ENCODE measurements at regions not wholly inside any gene's neighbourhood (a gene's known extent, or its start where the extent isn't known, plus 50 kb on each side); places are given as distances from the start of the nearest gene placed in this dataset.
A peak's percentile ranks its signal among the peaks of the same experiment; 100 is the strongest.
"Not testable (repeated sequence)": the region's sequence is repeated elsewhere in the genome, so short reads cannot be mapped to it uniquely, and the experiment has no call there.

- Mint-ChIP-seq H3K27ac (no peak overlapping the region), H3K4me1 (peaks cover 5% of the 10 kb centered on the region), H3K9me3 (peaks cover 0 to 5% of the 10 kb centered on the region in 2 donors), H3K27me3 (no peaks in the 10 kb centered on the region), H3K4me3 (no peak overlapping the region)
- DNase-seq: no peak
- no peak for ATAC-seq
Observed at GRCh38 chr6:166851911-166852310, 104.4 kb downstream of the RNASET2 start.

GRCh38 chr6:166851426-166851825, 104.9 kb downstream of the RNASET2 start:
- no peaks in the 10 kb centered on the region for H3K27me3 Mint-ChIP-seq
- peaks cover 0 to 10% of the 10 kb centered on the region in 2 donors for H3K9me3 Mint-ChIP-seq
- peaks cover 5% of the 10 kb centered on the region for H3K4me1 Mint-ChIP-seq
- no peak overlapping the region for H3K27ac Mint-ChIP-seq
- DNase-seq (no peak), ATAC-seq (no peak)
- no peak overlapping the region for H3K4me3 Mint-ChIP-seq

- no peak for DNase-seq
- H3K4me1 Mint-ChIP-seq: peaks cover 5% of the 10 kb centered on the region
- no peak overlapping the region for H3K27ac Mint-ChIP-seq
Observed at GRCh38 chr6:166850677-166851076, 105.7 kb downstream of the RNASET2 start.

GRCh38 chr6:166849749-166850183, 106.6 kb downstream of the RNASET2 start:
- peaks cover 0 to 21% of the 10 kb centered on the region in 2 donors for H3K9me3 Mint-ChIP-seq
- ATAC-seq: no peak
- H3K4me3 Mint-ChIP-seq: no peak overlapping the region
- DNase-seq: no peak
- peaks cover 5% of the 10 kb centered on the region for H3K4me1 Mint-ChIP-seq
- no peak overlapping the region for H3K27ac Mint-ChIP-seq
- no peaks in the 10 kb centered on the region for H3K27me3 Mint-ChIP-seq

More at GRCh38 chr6:166850677-166851076, 105.7 kb downstream of the RNASET2 start:
- no peaks in the 10 kb centered on the region for H3K27me3 Mint-ChIP-seq
- H3K4me3 Mint-ChIP-seq: no peak overlapping the region
- no peak for ATAC-seq
- H3K9me3 Mint-ChIP-seq: peaks cover 0 to 16% of the 10 kb centered on the region in 2 donors

GRCh38 chr6:166848979-166849748, 107.2 kb downstream of the RNASET2 start:
- ATAC-seq: no peak
- peaks cover 5% of the 10 kb centered on the region for H3K4me1 Mint-ChIP-seq
- H3K27ac Mint-ChIP-seq: no peak overlapping the region
- no peaks in the 10 kb centered on the region for H3K27me3 Mint-ChIP-seq
- peaks cover 0 to 21% of the 10 kb centered on the region in 2 donors for H3K9me3 Mint-ChIP-seq
- no peak overlapping the region for H3K4me3 Mint-ChIP-seq
- DNase-seq: no peak

GRCh38 chr6:166846446-166847142, 109.8 kb downstream of the RNASET2 start:
- DNase-seq, H3K4me3 Mint-ChIP-seq, ATAC-seq, H3K27ac Mint-ChIP-seq, H3K4me1 Mint-ChIP-seq, H3K27me3 Mint-ChIP-seq: not testable (repeated sequence)
- peaks cover 0 to 21% of the 10 kb centered on the region in 2 donors for H3K9me3 Mint-ChIP-seq

- DNase-seq: no peak
Observed at GRCh38 chr6:166842607-166843006, 113.7 kb downstream of the RNASET2 start.

GRCh38 chr6:166841216-166841615, 115.1 kb downstream of the RNASET2 start:
- no peak for ATAC-seq
- peaks cover 0 to 9% of the 10 kb centered on the region in 2 donors for H3K9me3 Mint-ChIP-seq
- H3K27ac Mint-ChIP-seq: no peak overlapping the region
- no peaks in the 10 kb centered on the region for H3K4me1 Mint-ChIP-seq
- no peak overlapping the region for H3K4me3 Mint-ChIP-seq
- DNase-seq: no peak
- no peaks in the 10 kb centered on the region for H3K27me3 Mint-ChIP-seq

More at GRCh38 chr6:166842607-166843006, 113.7 kb downstream of the RNASET2 start:
- Mint-ChIP-seq H3K4me1 (no peaks in the 10 kb centered on the region), H3K4me3 (no peak overlapping the region), H3K27ac (no peak overlapping the region), H3K9me3 (peaks cover 0 to 21% of the 10 kb centered on the region in 2 donors), H3K27me3 (no peaks in the 10 kb centered on the region)
- ATAC-seq: no peak

GRCh38 chr6:166839569-166839968, 116.8 kb downstream of the RNASET2 start:
- DNase-seq: no peak
- no peak for ATAC-seq
- no peaks in the 10 kb centered on the region for H3K9me3 Mint-ChIP-seq

GRCh38 chr6:166838987-166839386, 117.4 kb downstream of the RNASET2 start:
- no peak overlapping the region for H3K4me3 Mint-ChIP-seq
- no peaks in the 10 kb centered on the region for H3K27me3 Mint-ChIP-seq
- no peaks in the 10 kb centered on the region for H3K4me1 Mint-ChIP-seq
- peak overlapping the region in 1 of 2 donors; percentile 65 for H3K27ac Mint-ChIP-seq
- ATAC-seq (no peak), DNase-seq (no peak)
- no peaks in the 10 kb centered on the region for H3K9me3 Mint-ChIP-seq

More at GRCh38 chr6:166839569-166839968, 116.8 kb downstream of the RNASET2 start:
- H3K27ac Mint-ChIP-seq: no peak overlapping the region
- no peaks in the 10 kb centered on the region for H3K27me3 Mint-ChIP-seq
- no peaks in the 10 kb centered on the region for H3K4me1 Mint-ChIP-seq
- no peak overlapping the region for H3K4me3 Mint-ChIP-seq

GRCh38 chr6:166836785-166837718, 119.3 kb downstream of the RNASET2 start:
- no peaks in the 10 kb centered on the region for H3K4me1 Mint-ChIP-seq
- no peak for DNase-seq
- H3K27ac Mint-ChIP-seq: no peak overlapping the region
- ATAC-seq: no peak
- H3K27me3 Mint-ChIP-seq: no peaks in the 10 kb centered on the region
- H3K4me3 Mint-ChIP-seq: no peak overlapping the region
- H3K9me3 Mint-ChIP-seq: no peaks in the 10 kb centered on the region

GRCh38 chr6:166834049-166834448, 122.3 kb downstream of the RNASET2 start:
- Mint-ChIP-seq H3K27me3 (no peaks in the 10 kb centered on the region), H3K9me3 (no peaks in the 10 kb centered on the region), H3K4me1 (no peaks in the 10 kb centered on the region), H3K27ac (no peak overlapping the region), H3K4me3 (no peak overlapping the region)
- no peak for DNase-seq
- ATAC-seq: no peak

- Mint-ChIP-seq H3K4me1 (no peaks in the 10 kb centered on the region), H3K27me3 (no peaks in the 10 kb centered on the region), H3K9me3 (no peaks in the 10 kb centered on the region), H3K27ac (no peak overlapping the region), H3K4me3 (no peak overlapping the region)
- ATAC-seq (no peak), DNase-seq (no peak)
Observed at GRCh38 chr6:166830891-166831363, 125.4 kb downstream of the RNASET2 start.

- H3K27ac Mint-ChIP-seq: no peak overlapping the region
Observed at GRCh38 chr6:166830185-166830890, 126.0 kb downstream of the RNASET2 start.

GRCh38 chr6:166826264-166826663, 130.1 kb downstream of the RNASET2 start:
- Mint-ChIP-seq H3K9me3 (no peaks in the 10 kb centered on the region), H3K4me3 (no peak overlapping the region), H3K27me3 (no peaks in the 10 kb centered on the region), H3K27ac (no peak overlapping the region), H3K4me1 (no peaks in the 10 kb centered on the region)
- ATAC-seq: no peak
- DNase-seq: no peak

More at GRCh38 chr6:166830185-166830890, 126.0 kb downstream of the RNASET2 start:
- Mint-ChIP-seq H3K9me3 (no peaks in the 10 kb centered on the region), H3K4me1 (no peaks in the 10 kb centered on the region), H3K4me3 (no peak overlapping the region), H3K27me3 (no peaks in the 10 kb centered on the region)
- DNase-seq (no peak), ATAC-seq (peak; percentile 68)

Measured in stimulated activated naive CD8-positive, alpha-beta T cell treated with anti-CD3 and anti-CD28 coated beads, Interleukin-15, amount 100 ng/mL, for 72 hours (primary cell).